GM21576 (cell line): ENCODE measurements at regions not wholly inside any gene's neighbourhood (a gene's known extent, or its start where the extent isn't known, plus 50 kb on each side); places are given as distances from the start of the nearest gene placed in this dataset.
"Not testable (repeated sequence)": the region's sequence is repeated elsewhere in the genome, so short reads cannot be mapped to it uniquely, and the experiment has no call there.

Experiments used
- ATAC-seq: cut with Tn5 transposase; IDR thresholded peaks from one replicate; pipeline ENCODE4 v1.9.1; 2021; ENCODE audit warnings: mild to moderate bottlenecking, moderate library complexity; ENCODE audit not compliant: unreplicated experiment

DNA sequence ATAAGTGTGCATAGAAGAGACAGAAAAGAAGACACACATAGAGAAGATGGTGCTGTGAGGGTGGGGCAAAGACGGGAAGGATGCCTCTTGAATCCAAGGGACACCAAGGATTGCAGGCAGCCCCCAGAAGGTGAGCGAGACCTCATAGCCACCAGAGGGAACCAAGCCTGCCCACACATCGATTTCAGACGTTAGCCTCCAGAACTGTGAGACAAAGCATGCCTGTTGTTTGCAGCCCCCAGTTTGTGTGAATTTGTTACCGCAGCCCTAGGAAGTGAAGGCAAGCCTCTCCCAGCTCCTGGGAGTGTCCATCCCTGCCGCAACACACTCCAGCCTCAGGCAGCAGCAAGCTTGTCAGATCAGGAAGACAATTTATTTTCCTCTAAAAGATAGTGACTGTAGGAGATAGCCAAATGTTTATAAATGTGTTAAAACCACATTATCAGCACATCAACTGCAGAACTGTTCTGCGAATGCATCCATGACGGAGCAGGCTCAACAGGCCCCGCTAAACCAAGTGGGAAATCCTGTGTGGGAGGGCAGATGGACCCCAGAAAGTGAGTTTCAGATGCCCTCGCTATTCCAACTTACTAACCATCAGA is 543.3 kb downstream of the MATN1 start:
- no peak for ATAC-seq

DNA sequence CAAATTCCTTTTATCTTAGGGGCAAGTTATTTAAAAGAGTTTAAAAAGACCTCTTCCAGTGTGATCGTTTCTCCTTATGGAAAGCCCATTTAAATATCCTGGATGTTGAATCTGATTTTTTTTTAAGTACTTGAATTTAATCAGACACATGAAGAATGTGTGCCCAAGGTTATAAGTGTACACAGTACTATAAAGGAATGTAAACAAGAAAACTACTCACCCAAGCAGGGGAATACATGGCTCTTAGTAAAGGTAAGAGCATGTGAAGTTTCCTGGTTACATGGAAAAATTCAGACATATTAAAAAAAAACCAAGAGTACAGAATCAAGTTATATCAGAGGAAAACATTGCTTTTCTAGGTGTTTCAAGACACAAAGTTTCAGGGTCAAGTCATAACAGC is 546.9 kb downstream of the MATN1 start:
- no peak for ATAC-seq

DNA sequence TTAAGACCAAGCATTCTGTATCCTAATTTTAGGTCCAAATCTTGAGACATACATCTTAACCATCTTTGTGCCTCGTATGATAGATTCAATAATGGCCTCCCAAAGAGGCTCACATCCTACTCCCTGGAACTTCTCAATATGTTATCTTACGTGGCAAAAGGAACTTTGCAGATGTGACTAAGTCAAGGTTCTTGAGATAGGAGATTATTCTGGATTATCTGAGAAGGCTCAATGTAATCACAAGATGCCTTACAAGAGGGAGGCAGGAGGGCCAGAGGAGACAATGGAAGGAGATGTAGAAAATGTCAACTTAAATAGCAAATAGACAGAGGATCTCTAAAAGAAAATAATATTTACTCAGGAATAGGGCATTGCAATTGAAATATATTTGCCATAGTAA is 548.9 kb downstream of the MATN1 start:
- no peak for ATAC-seq

DNA sequence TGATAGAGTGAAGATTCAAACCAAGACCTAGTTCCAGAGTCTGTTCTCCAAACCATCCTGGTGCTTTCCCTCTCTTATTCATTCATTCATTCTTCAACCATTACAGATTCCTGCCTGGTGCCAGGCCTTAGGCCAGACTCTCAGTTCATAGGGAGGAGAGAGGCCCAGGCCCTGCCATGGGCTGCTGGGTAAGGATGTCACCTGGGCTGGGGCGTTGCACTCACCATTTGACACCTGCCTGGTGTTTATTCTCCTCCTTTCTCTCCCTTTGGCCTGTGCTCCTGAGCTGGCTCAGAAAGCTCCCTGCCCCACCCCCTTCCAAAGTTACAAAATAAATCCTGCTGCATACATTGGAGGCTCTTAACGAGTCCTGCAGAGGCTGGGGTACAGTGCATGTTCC is 549.8 kb downstream of the MATN1 start:
- no peak for ATAC-seq

DNA sequence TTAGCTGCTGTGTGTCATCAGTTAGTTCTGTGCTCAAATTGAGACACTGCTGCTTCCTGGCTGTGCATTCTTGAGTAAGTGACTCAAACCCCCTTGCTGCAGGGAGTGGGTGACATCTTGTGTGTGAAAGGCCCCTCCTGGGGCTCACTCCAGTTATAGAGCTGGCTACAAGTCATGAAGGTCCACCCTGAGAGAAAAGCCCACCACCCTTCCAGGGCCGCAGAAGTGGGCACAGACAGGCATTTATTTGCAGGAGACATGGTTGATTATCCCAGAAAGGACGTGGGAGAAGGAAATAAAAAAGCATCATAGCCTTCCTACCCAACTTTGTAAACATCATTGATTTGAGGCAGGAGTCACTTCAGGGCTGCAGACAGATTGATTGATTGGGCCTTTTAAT is 550.6 kb downstream of the MATN1 start:
- ATAC-seq, result no peak

DNA sequence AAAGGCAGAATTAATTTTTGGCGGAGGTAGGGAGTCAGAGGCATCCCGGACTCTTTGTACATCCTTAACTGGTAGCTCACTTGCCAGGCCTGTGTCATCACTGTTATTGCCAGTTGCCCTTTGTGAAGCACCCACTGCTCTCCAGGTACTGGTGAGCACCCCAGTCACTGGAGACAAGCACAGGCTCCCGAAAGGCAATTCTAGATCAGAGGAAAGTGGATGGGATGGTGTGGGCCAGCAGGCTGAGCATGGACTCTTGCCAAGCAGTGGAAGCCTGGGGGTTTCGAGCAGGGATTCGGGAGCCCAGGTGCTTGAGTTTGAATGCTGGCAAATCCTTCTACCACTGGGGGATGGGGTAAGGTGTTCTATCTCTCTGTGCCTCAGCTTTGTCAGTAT is 551.1 kb downstream of the MATN1 start:
- no peak for ATAC-seq

DNA sequence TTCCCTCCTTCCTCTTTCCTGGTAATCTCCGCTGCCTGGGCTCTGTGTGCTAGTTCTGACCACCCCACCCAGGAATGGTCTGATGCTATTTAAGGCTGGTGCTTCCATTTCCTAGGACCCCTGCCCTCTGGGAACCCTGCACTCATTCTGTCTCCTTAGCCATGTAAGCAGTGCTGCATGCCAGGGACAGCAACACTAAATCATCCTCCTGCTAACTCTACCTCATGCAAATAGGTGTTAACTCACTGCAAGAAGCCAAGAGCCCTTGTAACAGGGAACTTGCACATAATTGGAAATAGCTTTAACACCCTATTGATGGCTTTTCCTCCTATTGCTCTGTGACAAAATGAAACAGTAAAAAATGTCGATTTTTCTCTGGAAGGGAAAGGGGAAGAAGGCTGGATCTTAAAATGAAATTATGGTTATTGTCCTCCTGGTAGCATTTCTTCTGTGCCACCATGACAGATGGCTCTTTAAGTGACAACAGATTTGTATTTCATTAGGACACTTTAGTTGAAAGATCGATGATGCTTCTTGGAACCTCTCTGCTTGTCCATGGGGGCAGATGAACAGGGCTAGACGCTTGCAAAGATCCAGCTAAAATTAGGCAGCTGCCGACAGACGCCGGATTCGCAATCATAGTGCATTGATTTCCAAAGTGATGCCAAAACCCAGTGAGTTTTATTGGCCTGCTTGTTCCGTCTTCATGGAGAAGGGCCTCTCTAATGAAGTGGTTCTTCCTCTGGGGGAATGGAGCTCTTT is 551.7 kb downstream of the MATN1 start:
- no peak for ATAC-seq

DNA sequence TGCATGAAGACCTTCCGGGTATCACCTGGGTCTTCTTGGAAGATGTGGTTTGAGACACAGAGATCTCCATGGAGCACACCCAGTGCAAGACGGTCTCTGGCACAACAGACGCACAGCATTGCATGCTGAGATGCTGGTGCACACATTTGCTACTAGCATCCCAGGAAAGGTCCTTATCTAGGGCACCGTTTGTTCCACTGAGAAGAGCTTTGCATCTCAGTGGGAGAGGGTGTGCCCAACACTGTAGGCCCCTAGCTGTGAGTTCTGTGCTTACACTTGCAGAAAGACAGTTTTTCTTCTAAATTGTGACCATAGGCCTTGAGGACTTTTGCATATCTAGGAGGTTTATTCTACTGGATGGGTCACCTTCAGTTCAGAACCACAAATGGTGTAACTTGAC is 554.1 kb downstream of the MATN1 start:
- ATAC-seq, result no peak

DNA sequence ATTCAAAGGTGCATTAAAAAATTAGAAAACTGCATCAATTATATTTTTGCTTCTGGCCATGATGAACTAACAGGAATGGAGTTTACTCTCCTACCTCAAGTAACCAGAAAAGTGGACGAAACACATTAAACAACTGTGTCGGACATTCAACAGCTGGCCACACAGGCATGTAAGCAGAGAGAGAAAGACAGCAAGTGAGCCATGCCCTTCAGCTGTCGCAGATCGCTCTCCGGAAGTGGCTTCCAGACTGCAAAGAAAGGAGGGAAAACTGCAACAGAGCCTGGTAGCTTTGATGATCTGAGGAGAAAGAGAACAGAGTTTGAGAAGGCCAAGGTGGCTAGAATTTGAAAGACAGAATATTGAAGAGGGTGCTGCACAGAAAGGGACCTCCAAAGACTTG is 557.2 kb downstream of the MATN1 start:
- no peak for ATAC-seq

DNA sequence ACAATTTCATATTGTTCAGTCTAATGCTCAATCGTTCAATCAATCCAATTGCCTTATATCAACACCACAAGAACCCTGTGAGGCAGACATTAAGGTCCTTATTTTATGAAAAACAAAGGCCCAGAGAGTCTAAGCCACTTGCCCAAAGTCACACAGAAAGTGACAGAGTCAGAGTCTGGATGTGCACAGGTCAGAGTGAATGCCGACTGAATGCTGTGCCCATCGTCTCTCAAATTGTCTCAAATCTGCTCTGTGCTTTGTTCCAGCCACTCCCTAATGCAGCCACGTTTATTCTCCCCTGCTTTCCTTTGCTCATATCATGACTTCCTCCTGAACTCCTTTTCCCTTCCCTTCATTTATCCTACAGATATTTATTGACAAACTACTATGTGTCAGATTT is 558.3 kb downstream of the MATN1 start:
- no peak for ATAC-seq

DNA sequence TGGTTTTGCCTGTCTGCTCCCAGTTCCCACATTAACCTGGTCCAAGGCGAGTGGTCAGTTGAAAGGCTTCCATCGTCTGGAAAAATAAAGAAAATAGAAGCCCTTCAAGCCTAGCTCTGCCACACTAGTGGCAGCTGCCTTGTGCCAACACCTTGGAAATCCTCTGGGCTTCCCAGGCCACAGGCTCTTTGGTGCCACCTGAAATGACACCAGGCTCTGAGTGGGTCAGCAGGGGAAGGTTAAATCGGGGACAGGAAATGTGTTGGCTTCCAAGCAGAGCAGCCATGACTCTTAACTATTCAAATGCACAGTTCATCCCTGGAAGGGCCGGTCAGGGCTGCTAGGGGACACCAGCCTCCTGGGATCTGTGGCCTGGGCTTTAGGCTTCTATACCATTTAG is 558.7 kb downstream of the MATN1 start:
- no peak for ATAC-seq

DNA sequence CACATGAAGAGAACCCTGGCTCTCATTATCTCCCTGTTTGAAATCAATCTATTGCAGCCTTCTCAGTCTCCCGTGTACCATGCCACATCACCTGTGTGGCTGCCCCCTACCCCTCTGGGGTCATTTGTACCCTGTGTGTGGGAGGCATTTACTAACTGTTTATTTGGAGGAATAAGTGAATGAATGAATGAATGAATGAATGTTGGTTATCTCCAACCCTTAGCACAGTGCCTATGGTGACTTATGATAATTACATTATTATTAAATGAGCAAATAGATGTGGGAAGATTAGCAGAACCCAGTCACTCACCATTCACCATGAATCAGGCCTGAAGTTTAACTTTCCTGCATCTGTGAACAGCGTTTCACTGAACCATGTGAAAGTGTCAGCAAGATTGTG is 560.8 kb downstream of the MATN1 start:
- ATAC-seq, result no peak

DNA sequence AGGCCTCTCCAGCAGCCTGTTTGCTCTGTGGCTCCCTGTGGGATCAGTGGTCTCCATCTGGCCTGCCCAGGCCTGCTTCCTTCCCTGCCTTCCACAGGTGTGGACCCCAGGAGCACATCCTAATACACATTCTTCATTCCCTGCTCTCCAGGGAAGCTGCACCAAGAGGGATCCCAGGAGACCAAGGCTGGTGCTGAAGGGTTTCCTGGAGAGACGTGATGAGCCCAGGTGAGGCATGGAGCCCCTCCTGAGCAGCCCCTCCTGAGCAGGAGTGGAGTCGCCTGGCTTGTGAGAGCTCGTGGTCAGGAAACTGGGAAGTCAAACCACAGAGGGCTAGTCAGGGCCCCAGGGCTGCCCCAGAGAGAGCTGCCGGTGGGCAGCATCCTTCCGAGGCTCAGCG is 561.4 kb downstream of the MATN1 start:
- ATAC-seq, result no peak

DNA sequence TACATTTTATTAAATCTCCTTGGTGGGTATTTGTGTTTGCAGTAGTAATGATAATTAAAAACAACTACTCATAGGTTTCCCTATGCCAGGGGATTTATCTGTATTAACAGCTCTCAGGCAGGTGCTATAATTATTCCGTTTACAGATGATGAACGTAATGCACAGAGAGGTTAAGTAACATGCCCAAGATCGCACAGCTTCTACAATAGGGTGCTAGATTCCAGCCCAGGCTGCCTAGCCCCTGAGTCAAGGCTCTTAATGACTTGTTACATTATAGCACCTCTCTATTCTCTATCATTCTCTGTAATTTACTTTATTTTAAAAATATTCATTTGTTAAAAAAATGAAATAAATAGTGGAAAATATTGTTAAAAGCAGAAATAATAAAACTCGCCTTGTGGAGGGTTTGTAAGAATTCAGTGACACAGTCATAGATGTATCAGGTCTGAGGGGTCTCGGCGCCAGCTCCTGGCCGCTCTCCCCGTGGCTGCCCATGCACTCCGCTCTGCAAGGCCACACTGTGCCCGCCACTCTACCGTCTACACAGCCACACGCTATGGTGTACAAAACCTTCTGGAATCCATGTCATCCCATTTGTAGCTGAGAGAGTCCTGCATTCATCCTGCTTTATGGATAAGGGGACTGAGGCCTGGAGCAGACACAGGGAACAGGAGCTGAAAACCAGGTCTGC is 562.2 kb downstream of the MATN1 start:
- no peak for ATAC-seq

DNA sequence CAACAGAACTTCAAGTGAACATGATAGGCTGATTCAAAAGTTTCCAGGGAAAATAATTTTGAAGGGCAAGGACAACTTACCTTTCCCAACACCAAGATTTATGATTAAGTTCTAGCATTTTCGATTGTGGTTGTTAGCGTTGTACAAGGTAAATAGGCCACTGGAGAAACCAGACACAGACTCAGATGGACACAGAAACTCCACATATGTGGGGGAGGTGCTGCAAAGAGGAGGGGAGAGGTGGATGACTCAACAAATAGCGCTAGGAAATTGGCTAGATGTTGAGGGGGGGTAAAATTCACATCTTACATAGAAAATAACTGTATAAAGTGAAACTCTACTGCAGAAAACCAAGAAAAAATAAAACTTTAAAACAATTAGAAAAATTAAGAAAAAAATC is 564.4 kb downstream of the MATN1 start:
- ATAC-seq, result no peak

DNA sequence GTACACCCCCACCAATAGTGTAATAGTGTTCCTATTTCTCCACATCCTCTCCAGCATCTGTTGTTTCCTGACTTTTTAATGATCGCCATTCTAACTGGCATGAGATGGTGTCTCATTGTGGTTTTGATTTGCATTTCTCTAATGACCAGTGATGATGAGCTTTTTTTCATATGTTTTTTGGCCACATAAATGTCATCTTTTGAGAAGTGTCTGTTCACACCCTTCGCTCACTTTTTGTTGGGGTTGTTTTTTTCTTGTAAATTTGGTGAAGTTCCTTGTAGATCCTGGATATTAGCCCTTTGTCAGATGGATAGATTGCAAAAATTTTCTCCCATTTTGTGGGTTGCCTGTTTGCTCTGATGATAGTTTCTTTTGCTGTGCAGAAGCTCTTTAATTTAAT is 567.7 kb downstream of the MATN1 start:
- ATAC-seq, result not testable (repeated sequence)

DNA sequence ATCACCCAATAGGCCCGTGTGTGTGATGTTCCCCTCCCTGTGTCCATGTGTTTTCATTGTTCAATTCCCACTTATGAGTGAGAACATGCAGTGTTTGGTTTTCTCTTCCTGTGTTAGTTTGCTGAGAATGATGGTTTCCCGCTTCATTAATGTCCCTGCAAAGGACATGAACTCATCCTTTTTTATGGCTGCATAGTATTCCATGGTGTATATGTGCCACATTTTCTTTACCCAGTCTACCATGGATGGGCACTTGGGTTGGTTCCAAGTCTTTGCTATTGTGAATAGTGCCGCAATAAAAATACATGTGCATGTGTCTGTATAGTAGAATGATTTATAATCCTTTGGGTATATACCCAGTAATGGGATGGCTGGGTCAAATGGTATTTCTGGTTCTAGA is 568.1 kb downstream of the MATN1 start:
- ATAC-seq, result not testable (repeated sequence)

DNA sequence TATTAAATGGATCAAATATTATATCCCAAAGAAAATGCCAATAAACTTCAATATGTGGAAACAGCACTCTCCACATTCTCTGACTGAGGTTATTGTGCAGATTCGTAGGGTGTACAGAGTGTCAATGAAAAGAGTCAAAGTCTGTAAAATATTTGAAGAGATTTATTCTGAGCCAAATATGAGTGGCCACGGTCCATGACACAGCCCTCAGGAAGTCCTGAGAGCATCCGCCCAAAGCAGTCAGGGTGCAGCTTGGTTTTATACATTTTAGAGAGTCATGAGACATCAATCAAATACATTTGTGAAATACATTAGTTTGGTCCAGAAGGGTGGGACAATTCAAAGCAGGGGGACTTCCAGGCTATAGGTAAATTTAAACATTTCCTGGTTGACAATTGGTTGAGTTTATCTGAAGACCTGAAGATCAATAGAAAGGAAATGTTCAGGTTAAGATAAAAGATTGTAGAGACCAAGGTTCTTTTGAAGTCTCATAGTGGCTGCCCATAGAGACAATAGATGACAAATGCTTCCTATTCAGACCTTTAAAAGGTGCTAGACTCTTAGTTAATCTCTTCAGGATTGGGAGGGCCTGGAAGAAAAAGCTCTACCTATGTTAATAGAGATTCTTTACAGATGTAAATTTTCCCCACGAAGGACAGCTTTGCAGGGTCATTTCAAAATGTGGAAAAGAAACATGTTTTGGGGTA is 569.5 kb downstream of the MATN1 start:
- ATAC-seq, result no peak

DNA sequence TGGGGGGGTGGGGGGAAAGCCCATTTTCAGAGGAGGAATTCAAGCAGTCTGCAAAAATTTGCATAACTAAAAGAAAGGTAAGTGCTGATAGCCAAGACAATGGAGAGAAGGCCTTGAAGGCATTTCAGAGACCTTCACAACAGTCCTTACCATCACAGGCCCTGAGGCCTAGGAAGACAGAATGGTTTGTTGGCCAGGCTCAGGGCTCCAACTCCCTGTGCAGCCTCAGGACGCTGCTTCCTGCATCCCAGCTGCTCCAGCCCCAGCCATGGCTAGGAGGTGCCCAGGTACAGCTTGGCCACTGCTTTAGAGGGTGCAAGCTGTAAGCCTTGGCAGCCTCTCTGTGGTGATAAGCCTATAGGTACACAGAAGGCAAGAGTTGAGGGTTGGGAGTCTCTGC is 571.6 kb downstream of the MATN1 start:
- no peak for ATAC-seq

DNA sequence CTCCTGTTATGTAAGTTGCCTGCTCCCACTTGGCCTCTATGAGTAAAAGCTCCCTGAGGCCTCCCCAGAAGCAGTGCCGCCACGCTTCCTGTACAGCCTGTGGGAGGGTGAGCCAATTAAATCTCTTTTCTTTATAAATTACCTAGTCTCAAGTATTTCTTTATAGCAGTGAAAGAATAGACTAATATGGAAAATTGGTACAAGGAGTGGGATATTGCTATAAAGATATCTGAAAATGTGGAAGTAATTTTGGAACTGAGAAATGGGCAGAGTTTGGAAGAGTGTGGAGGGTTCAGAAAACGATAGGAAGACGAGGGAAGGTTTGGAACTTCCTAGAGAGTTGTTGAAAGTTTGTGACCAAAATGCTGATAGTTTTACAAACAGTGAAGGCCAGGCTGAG is 572.3 kb downstream of the MATN1 start:
- ATAC-seq, result no peak

DNA sequence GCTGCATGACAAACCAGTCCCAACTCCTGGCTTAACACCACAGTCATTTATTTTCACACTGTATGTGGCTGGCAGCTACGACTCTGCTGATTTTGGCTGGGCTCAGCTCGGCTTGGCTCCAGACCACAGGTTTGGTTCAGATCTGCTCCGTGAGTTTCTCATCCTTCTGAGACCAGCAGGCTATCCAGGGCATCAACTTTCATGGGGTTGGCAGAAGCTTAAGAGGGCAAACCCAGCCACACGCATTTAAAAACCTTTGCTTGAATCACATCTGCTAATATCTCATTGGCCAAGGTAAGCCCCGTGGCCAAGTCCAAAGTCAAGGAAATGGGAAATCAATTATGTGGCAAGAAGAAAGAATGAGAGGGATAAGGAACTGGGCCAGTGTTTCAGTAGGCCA is 574.2 kb downstream of the MATN1 start:
- no peak for ATAC-seq

DNA sequence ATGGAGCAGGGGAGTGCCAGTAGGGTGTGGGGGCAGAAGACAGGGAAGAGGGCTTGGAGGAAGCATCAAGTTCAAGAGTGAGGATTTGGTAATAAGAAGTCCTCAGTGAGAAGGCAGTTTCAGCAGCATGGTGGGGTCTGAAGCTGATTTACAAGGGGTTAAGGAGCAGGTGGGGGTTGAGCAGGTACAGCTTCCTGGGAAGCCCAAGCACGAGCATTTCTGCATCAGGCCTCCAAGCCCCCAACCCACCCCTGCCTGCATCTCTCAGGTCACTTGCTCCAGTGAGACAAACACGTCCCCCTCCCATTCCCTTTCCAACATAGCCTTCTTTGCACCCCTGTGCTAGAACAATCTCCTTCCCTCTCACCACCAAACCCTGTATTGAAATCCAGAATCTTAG is 574.7 kb downstream of the MATN1 start:
- no peak for ATAC-seq
